Esophagus squamous epithelium (tissue), 5 donors: ENCODE measurements at regions not wholly inside any gene's neighbourhood (a gene's known extent, or its start where the extent isn't known, plus 50 kb on each side); places are given as distances from the start of the nearest gene placed in this dataset.

Experiments
- DNase-seq: peaks from one replicate; lab custom pipeline; 2025; lab: John Stamatoyannopoulos, UW
- H3K27ac ChIP-seq, 4 donors: fragments of 200-600 bp; sonication (generic); one replicate each; pipeline ENCODE4 v1.5.1; 2016 to 2019; ENCODE audit warnings: mild to moderate bottlenecking in 1 of 4
- H3K27me3 ChIP-seq, 4 donors: fragments of 200-600 bp; sonication (generic); 1 replicate in 3 of 4; 2 replicates in 1 of 4; pipeline versions ENCODE4 v1.5.1 to v1.6.0; 2017 to 2021; ENCODE audit warnings: antibody characterized with exemption in 1 of 4
- H3K36me3 ChIP-seq, 3 donors: fragments of 200-600 bp; sonication (generic); one replicate each; pipeline ENCODE4 v1.5.1; 2016 to 2019
- H3K4me1 ChIP-seq, 3 donors: fragments of 200-600 bp; sonication (generic); one replicate each; pipeline ENCODE4 v1.5.1; 2017 to 2019
- H3K4me3 ChIP-seq, 4 donors: fragments of 200-600 bp; sonication (generic); 1 replicate in 3 of 4; 2 replicates in 1 of 4; pipeline ENCODE4 v1.5.1; 2016 to 2019; ENCODE audit warnings: mild to moderate bottlenecking in 2 of 4, moderate library complexity in 1 of 4
- H3K9me3 ChIP-seq, 3 donors: fragments of 200-600 bp; sonication (generic); one replicate each; pipeline ENCODE4 v1.5.1; 2016 to 2019
- CTCF ChIP-seq, 6 experiments: fragments of 450-650 bp in 4 of 6; fragments of 200-600 bp in 2 of 6; sonication (generic) in 2 of 6; IDR thresholded peaks; one replicate each; pipeline ENCODE4 v1.5.1; 2016 to 2019; ENCODE audit warnings: antibody characterized with exemption in 6 of 6, mild to moderate bottlenecking in 4 of 6, moderate library complexity in 4 of 6
- POLR2A ChIP-seq, 4 donors: fragments of 450-650 bp; IDR thresholded peaks; one replicate each; pipeline ENCODE4 v1.6.1; 2017; ENCODE audit warnings: antibody characterized with exemption in 4 of 4, mild to moderate bottlenecking in 4 of 4, moderate library complexity in 3 of 4
- WGBS, 2 donors: methylation state at CpG; one replicate each; pipeline ENCODE4 v1.1.5; 2018; 5-methylcytosine and 5-hydroxymethylcytosine counted together
- intact Hi-C: fragments of 100-400 bp; cut with DNase I; formaldehyde crosslinking; loops from one replicate; pipeline ENCODE4 v1.15.0; 2022
- donor health status: DM: yes; HTN: yes; CAD: no.

GRCh38 chr1:213884402-213884801, 103.4 kb upstream of the PROX1 start:
- Histone ChIP-seq H3K27me3 (peaks cover 0 to 26% (median 0%) of the 10 kb centered on the region in 4 donors), H3K36me3 (no peaks in the 10 kb centered on the region), H3K27ac (no peak overlapping the region), H3K4me3 (no peak overlapping the region), H3K9me3 (no peaks in the 10 kb centered on the region), H3K4me1 (no peaks in the 10 kb centered on the region)
- intact Hi-C loops, result no loop called here
- no peak for TF ChIP-seq POLR2A (IDR thresholded peaks at IDR 0.05)
- TF ChIP-seq CTCF (IDR thresholded peaks at IDR 0.05), result no peak
- DNase-seq, result no peak
- 0% methylated on average over 1 of the region's 1 CpG for WGBS, 2 donors

- Histone ChIP-seq H3K27me3 (peaks cover 0 to 26% (median 0%) of the 10 kb centered on the region in 4 donors), H3K4me3 (no peak overlapping the region), H3K36me3 (no peaks in the 10 kb centered on the region), H3K9me3 (no peaks in the 10 kb centered on the region), H3K27ac (no peak overlapping the region), H3K4me1 (no peaks in the 10 kb centered on the region)
- no peak for DNase-seq
- intact Hi-C loops, result no loop called here
- 85 to 88% methylated on average over 4 of the region's 4 CpGs for WGBS, 2 donors
- TF ChIP-seq POLR2A (IDR thresholded peaks at IDR 0.05), result no peak
- TF ChIP-seq CTCF (IDR thresholded peaks at IDR 0.05), result no peak
Measured at GRCh38 chr1:213884942-213885341, 102.8 kb upstream of the PROX1 start.

GRCh38 chr1:213887842-213888241, 99.9 kb upstream of the PROX1 start:
- intact Hi-C loops, result no loop called here
- no peak overlapping the region for H3K4me3 ChIP-seq
- no peaks in the 10 kb centered on the region for H3K9me3 ChIP-seq
- H3K27ac ChIP-seq, result no peak overlapping the region
- H3K4me1 ChIP-seq, result no peaks in the 10 kb centered on the region
- H3K36me3 ChIP-seq, result no peaks in the 10 kb centered on the region
- TF ChIP-seq POLR2A (IDR thresholded peaks at IDR 0.05), result no peak
- H3K27me3 ChIP-seq, result peaks cover 0 to 22% (median 0%) of the 10 kb centered on the region in 4 donors
- DNase-seq, result no peak
- 94 to 100% methylated on average over 1 of the region's 1 CpG for WGBS, 2 donors

- Histone ChIP-seq H3K9me3 (no peaks in the 10 kb centered on the region), H3K4me3 (no peak overlapping the region), H3K27ac (no peak overlapping the region), H3K27me3 (no peaks in the 10 kb centered on the region), H3K4me1 (no peaks in the 10 kb centered on the region), H3K36me3 (no peaks in the 10 kb centered on the region)
- intact Hi-C loops, result no loop called here
- WGBS, 2 donors, result 35 to 38% methylated on average over 6 of the region's 6 CpGs
- no peak for DNase-seq
- TF ChIP-seq POLR2A (IDR thresholded peaks at IDR 0.05) (no peak), CTCF (IDR thresholded peaks at IDR 0.05) (no peak)
Measured at GRCh38 chr1:213891989-213892902, 95.5 kb upstream of the PROX1 start.

- 89 to 91% methylated on average over 4 of the region's 4 CpGs for WGBS, 2 donors
- Histone ChIP-seq H3K27me3 (no peaks in the 10 kb centered on the region), H3K4me1 (no peaks in the 10 kb centered on the region), H3K27ac (no peak overlapping the region), H3K36me3 (no peaks in the 10 kb centered on the region), H3K9me3 (no peaks in the 10 kb centered on the region), H3K4me3 (no peak overlapping the region)
- TF ChIP-seq POLR2A (IDR thresholded peaks at IDR 0.05) (no peak), CTCF (IDR thresholded peaks at IDR 0.05) (no peak)
- DNase-seq, result no peak
- intact Hi-C loops, result no loop called here
Measured at GRCh38 chr1:213898684-213899083, 89.1 kb upstream of the PROX1 start.
